ENCODE measurements at regions not wholly inside any gene's neighbourhood (a gene's known extent, or its start where the extent isn't known, plus 50 kb on each side); places are given as distances from the start of the nearest gene placed in this dataset.

DNA sequence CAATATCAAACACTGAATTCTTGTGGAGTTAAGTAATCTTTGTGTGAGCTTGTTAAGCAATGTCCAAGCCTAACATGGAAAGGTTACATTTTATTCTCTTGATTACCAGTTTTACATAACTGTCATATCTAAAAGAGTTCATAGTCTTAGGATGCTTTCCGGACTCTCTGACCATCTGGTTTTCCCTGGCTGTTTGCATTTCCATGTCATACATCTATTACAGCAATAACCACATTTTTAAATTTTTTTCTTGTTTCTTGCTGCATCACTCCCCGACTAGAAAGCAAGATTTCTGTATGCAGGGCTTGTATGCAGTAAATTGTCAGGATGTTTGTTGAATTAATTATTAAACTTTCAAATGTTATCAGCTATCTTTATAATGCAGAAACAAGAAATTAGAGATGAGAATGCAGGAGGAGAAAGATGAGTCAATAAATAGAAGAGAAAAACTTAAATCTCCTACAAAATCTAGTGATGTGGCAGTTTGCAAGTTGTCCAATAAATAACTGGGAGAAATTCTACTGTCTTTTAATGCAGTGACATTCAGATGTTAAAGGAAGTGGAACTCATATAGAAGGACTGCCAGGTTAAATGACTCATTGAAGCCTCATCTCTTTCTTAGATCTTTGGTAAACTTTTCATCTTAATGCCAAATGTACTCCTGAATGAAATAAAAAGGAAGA lies 179.6 kb upstream of the SGCD start:
- no peak for DNase-seq (ENCODE audit: low spot score)

DNA sequence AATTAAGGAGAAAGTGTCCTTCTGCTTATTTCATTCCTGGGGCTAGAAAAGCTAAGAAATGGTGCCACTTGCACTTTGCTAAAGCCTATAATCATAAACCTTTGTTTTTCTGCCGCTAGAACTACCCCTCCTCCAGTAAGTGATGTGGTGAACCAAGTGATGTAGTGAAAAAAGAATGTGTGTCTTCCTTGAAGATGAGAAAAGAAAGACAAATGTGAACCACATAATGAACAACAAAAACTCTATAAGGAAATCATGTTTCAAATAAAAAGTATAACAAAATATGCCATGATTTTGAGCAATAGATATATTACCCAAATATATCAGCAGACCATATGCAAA lies 179.0 kb upstream of the SGCD start:
- no peak for DNase-seq (ENCODE audit: low spot score)

DNA sequence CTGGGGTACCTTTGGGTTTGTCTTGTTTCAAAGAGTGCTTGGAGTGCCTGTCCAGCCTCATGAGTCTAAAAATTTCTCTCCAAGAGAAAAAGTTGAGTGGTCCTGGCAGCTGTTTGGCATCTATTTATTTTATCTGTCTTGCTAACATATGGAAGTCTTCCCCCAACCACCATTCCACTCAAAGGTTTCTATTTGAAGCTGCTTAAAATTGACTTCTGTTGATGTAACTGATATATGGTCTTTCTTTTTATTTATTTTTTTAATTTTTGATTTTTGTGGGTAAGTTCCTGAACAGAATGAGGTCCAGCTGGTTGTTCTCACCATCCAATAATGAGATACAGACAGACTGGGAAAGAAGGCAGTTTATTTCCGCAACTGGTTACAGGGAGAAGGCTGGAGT lies 178.7 kb upstream of the SGCD start:
- DNase-seq (ENCODE audit: low spot score): no peak

DNA sequence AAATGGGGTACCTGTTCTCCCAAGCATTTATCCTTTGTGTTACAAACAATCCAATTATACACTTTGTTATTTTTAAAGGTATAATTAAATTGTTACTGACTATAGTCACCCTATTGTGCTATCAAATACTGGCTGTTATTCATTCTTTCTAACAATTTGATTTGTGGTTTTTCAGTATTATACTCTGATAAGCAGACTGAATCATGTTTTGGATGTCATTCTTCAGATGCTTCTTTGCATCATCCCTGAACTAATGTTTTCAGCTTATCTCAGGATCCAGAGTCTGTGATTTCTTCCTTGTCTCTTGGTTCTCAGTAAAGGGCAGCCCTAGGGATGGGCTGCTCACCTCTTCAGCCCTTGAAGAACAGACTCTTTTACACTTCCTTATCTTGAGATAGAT lies 177.8 kb upstream of the SGCD start:
- DNase-seq (ENCODE audit: low spot score): no peak

DNA sequence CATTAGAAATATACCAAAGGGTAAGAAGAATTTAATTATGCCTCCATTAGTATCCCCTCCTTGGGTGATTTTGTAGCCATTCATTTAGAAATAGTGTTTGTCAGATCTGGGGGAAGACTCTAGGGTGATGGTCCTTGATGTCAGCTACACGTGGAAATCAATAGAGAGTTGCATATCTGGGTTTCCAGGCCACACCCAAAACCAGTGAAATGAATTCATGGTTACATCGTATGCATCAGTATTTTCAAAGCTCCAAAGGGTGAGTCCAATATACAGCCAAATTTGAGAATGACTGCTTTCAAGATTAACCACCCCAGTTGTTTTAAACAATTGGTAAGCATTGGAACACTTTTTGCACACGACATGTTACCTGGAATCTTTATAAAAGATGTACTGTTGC lies 173.4 kb upstream of the SGCD start:
- no peak for DNase-seq (ENCODE audit: low spot score)

DNA sequence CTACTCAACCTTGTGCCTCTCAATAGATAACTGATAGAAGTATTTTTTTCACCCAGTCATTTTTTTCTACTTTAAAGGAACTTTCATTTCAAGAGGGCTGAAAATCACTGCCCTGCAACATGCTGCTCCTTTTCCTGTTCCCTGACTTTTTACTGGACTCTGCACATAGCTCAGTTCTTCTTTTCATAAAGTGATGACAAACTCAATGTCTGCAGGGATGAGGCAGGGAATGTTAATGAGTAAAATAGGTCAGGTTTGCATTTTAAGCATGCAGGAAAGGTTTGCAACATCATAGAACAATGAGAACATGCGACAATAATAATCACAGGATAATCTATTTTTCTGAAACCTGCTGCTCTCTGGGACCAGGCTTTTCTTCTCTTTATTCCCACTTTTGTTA lies 172.2 kb upstream of the SGCD start:
- no peak for DNase-seq (ENCODE audit: low spot score)

DNA sequence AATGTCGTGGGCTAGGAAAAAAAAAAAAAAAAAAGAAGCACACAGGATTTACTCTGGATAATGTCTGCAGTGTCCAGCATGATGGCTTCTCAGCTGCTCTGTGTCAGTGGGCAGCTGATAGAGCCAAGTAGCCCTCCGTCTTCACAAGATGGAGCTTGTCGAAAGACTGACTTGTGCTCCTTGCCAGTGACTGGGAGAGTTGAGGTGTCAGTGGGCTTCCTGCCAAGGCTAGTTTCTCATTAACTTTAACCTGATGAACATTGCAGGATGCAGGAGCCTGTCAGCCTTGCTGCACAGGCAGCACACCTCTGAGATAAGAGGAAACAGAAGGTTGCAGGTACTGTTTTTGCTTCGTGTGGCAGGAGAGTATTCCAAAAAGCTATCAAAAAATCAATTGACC lies 171.4 kb upstream of the SGCD start:
- no peak for DNase-seq (ENCODE audit: low spot score)

DNA sequence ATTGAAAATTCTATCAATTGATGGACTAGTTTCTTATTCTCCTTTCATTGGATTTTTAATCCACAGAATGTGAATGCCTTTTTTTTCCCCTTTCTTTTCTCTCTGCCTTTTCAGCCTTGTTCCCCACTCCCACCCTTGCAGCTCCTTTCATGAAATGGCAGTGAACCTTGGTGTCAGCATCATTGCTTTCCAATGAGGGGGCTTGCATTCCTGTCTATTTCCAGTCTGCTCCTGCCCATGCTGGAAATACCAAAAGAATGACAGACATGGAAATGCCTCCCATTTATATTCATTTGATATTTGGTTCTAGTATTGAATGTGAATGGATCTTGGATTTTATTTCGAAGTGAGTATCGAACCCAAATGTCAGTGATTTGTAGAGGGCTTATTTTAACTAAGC lies 162.7 kb upstream of the SGCD start:
- no peak for DNase-seq (ENCODE audit: low spot score)

DNA sequence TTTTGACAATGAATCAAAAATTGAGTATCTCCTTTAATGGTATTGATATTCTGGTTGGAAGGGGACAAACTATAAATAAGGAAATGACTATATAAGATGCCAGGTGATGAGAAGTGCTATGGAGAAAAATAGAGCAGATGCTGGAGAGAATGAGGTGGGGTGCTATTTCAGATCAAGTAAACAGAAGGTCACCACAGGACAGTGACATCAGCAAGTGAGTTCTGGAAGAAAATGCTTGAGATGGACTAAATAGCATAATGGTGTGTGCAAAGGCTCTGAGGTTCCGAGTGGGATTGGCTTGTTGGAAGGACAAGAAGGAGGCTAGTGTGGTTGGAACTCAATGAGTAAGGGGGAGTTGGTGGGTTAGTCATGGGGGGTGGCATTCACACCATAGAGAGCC lies 157.5 kb upstream of the SGCD start:
- DNase-seq (ENCODE audit: low spot score): no peak

DNA sequence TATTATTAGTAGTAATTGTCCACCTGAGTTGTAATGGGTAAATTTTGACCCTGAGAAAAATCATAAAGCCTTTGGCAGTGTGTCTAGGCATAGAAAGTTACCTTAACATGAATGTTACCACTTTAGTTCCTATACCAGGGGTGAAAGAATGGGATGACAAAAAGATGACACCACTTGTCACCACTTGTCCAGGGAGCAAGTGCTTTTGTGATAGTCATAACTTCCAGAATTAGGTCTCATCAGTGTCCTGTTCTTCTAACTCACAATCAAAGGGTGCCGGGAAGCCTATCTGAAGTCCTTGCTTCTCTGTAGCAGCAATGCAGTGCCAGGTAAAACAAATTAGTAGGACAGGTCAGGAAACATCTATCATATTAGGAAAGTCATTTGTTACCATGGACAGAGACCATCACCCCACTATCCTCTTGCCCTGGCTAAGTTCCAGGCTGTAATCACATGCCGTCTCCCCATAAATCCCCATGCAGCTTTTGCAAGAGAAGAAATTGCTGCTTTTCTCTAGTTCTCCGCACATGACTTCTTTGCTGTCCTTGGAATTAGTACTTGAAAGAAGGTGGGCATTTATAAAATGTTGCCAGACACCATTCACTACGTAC lies 156.5 kb upstream of the SGCD start:
- no peak for DNase-seq (ENCODE audit: low spot score)

DNA sequence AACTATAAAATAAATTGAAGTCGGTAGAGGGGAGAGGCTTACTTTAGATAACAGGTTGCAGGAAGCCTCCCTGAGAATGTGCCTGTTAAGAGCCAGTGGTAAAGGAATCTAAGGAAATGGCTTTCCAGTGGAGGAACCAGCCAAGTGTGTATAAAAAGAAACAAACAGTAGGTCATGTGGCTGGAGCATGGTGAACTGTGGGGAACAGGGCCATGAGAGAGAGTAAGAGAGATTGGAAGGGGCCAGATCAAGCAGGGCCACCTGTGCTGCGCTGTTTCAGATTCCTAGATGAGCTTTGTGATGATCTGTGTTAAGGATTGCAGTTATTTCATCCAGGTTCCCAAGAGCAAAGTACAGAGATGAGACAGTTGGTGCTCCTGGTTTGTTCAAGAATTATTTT lies 152.7 kb upstream of the SGCD start:
- DNase-seq (ENCODE audit: low spot score): no peak

DNA sequence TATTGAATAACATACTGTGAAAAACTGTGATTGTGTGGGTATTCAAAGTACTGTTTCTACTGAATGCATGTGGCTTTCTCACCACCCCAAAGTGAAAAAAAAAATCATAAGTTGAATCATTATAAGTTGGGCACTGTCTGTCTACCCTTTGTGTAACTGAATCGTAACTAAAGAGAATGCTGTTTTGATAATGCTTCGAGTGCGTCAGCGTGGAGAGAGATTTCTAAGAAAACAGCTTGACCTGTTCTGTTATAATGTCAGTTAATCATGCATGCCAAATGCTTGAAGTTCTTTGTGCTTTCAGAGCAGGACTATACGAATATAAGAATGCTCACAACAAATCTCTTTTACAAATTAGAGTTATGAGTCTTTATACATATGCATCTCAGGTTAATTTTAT lies 148.8 kb upstream of the SGCD start:
- no peak for DNase-seq (ENCODE audit: low spot score)

DNA sequence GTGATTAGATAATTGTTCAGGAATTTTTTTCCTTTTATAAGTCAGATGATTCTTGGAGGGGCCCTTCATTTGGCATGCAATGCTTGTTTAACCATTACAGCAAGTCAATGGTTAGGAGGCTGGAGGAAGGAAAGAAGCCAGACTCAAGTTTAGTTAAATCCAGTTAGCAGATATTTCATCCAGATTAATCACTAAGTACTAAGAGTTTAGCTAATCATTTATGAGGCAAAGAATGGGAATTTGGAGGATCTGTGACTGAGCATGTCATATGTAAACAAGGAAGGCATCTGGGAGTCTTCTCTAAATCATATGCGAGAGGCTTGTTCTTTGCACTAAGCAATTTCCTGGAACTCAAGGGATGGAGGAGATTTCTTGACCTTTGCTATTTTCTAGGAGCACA lies 145.3 kb upstream of the SGCD start:
- no peak for DNase-seq (ENCODE audit: low spot score)

DNA sequence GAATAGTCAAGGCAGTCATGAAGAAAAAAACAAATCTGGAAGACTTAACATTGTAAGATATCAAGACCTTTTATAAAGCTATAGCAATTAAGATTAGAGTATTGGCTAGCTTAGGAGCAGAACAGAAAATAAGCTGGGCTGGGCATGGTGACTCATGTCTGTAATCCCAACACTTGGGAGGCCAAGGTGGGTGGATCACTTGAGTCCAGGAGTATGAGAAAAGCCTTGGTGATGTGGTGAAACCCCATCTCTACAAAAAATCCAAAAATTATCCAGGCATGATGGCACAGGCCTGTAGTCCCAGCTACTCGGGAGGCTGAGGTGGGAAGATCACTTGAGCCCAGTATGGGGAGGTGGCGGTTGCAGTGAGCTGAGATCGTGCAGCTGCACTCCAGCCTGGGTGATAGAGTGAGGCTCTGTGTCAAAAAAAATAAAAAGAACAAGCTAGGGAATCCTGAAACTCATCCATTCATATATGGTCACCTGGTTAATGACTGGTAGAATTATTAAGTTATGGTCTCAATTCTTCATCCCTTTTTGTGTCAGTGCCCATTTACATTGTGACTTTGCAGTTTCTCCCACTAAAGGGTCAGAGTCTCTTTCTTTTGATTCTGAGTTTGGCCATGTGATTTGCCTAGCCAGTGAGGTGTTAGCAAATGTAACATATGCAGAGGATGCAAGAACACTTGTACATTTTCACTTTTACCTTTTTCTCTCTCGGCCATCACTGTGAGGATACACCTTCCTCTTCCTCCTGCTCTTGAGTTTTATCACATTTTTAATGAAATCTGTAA lies 144.6 kb upstream of the SGCD start:
- no peak for DNase-seq (ENCODE audit: low spot score)

DNA sequence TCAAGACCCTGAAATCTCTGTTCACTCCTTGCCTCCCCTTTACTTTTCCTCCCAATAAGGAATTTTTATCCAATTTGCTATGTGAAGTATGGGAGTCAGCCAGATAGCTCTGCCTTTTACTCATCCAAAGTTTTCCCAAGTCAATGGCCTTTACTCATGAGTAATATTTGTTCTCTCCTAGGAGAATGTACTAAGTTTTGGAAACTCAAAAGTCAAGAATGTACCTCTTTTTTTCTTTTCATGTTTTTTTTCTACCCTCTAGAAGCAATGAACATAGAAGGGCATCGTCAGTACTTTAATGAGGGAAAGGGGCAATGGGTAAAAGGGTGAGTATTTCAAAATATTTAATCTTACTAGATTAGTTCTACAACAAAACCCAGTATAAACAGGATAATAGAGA lies 140.2 kb upstream of the SGCD start:
- DNase-seq (ENCODE audit: low spot score): no peak

DNA sequence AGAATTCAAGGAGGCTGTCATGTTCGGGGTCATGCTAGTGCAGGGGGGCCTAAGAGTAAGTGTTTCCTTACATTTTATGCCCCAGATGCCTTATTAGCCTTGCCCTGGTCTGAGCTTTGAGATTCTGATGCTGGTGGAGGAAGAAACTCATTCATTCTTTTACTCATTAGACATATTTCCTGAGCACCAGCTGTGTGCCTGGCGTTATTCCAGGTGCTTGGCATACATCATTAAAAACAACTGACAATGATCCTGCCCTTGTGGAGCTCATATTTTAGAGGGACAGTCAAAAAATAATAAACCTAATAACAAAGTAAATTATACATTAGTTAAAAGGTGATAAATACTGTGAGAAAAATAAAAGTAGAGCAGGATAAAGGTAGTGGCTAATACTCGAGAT lies 138.9 kb upstream of the SGCD start:
- DNase-seq (ENCODE audit: low spot score): no peak

DNA sequence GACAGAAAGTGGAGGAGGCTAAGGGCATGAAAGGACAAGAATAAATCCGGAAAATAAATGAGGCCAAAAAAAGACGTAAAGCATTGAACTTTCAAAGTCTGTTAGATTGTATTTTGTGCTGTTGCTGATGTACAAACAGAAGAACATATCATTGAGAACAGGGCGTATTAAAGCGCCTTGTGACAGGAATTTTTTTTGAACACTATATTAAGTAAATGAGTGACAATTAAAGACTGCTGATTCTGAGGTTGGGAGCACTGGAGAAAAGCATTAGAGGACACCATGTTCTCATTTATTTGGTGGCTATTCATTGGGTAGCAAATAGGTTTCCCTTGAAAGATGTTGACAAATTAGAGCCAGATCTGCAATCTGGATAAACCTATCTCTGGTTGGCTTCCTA lies 137.3 kb upstream of the SGCD start:
- no peak for DNase-seq (ENCODE audit: low spot score)

DNA sequence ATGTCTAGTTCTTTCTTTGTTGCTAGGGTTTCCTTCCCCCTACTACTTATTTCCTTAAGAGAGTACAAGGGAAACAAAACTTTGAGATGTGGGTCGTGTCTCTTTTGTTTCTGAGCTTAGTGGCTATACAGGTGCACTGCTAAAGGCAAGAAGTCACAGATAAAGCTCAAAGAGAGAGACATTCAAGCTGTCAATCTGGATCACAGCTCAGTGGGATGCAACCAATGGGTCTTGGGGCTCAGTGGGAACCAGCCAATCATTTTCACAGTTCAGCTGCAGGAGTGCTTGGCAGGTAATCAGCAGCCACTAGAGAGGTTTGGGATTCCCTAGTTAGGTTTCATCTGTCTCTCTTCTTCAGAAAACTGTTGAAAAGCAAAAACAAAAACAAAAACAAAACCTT lies 135.4 kb upstream of the SGCD start:
- no peak for DNase-seq (ENCODE audit: low spot score)

DNA sequence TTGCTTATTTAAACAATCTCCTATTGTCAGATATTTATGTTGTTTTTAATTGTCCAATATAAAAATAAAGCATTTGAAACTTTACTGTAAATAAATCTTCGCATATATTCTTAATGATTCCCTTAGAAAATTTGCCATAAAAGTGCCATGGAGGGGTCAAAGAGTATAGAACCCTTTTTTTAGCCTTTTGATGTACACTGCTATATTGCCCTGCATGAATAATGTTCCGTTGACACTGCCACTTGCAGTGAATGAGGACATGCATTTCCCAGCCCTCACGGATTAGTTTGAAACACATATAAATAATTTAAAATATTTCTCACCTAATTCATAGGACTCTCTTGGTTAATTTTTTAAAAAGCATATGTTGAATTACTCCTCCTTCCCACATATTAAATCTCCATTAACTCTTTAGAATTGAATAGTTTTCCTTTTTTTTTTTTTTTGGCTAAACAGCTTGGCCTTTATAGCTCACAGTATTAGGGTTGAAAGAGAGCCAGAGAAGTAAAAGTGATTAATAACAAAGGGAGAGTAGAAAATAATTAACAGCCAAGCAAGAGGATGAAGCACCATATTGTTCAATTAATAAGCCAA lies 129.8 kb upstream of the SGCD start:
- no peak for DNase-seq (ENCODE audit: low spot score)

DNA sequence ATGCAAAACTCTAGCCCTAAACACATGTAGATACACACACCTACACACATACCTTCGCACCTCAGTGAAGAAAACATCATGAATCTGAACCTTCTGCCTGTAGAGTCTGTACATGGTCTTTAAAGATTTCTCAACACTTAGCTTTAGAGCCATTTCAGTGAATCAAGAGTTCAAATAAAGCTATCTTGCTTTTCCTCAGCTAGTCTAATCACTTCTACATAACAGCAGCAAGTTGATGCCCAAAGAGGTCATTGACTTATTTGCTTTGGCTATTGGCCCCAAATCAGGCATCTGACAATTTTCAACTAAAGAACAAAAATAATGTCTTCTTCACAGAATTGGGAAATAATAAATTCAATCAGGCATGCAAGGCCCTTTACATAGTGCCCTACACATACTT lies 127.9 kb upstream of the SGCD start:
- DNase-seq (ENCODE audit: low spot score): no peak

DNA sequence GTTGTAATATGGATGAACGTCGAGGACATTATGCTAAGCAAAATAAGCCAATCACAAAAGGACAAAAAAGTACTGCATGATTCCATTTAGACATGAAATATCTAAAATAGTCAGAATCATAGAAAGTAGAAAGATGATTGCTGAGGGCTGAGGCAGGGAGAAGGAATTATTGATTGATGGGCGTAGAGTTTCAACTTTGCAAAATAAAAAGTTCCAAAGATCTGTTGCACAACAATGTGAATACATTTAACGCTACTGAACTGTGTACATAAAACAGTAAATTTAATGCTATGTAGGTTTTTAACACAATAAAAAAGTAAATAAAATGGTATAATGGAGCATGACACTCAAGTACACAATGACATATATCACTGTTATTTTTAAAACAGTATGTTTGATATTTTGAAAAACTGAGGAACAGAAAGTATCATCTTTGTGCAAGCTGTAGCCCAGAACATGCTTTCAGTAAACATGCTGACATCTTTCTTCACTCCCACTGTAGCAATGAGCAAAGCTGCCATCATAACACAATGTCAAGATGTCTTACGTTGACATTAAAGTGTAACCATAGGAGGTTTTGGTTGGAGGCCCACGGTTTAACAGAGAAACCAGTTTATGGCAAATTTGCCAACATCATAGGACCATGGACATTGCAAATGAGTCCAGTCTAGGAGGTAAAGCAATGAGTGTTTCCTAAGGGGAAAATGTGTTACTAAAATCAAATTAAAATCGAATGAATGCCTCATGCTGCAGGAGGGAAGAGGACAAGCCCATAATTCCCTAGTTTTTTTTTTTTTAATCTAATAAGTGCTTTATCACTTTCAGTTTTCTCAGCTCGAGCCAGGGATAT lies 125.8 kb upstream of the SGCD start:
- no peak for DNase-seq (ENCODE audit: low spot score)

DNA sequence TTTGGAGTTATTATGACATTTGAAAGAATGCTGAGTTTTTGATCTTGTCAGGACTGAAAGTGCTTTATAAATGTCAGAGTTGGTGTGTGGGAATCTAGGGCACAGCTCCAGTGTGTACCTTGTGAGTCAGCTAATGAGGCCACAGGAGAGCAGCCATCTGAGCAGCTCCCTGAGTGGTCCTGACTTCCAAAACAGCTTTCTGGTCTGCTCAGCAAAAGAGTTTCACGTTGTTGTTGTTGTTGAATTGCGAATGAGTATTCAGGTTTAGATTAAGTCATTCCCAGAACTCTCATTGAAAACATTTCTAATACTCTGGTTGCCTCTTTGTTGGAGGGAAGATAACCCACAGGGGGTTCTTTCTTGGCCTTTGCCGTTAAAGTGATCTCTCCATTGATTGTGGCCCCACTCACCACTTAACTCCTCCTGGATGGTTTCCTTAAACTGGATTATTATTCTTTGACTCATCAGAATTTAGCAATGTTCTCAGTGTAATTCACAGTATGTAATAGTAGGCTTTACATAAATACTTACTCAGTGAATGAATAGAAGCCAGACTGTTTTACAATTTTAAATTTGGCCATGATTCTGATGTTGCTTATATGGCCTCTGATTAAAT lies 125.1 kb upstream of the SGCD start:
- DNase-seq (ENCODE audit: low spot score): no peak

All from CD4-positive, alpha-beta T cell treated with Interleukin-2 at 100 ng/mL for 4 hours (primary cell).